Large intestine (tissue), 3 donors: ENCODE measurements at regions not wholly inside any gene's neighbourhood (a gene's known extent, or its start where the extent isn't known, plus 50 kb on each side); places are given as distances from the start of the nearest gene placed in this dataset.

Experiments used
- DNase-seq, 2 donors: peaks; one replicate each; pipeline versions ENCODE4 v3.0.0 to v3.0.0-alpha.2; 2013
- H3K27ac ChIP-seq: one replicate; pipeline ENCODE4 v1.5.1; 2013; ENCODE audit warnings: low read length
- H3K27me3 ChIP-seq: 2 replicates; pipeline ENCODE4 v1.6.1; 2013; ENCODE audit warnings: low read length; ENCODE audit not compliant: control insufficient read depth, insufficient read depth
- H3K36me3 ChIP-seq: 2 replicates; pipeline ENCODE4 v1.6.1; 2013; ENCODE audit warnings: low read length; ENCODE audit not compliant: control insufficient read depth, insufficient read depth
- H3K4me1 ChIP-seq: one replicate; pipeline ENCODE4 v1.6.1; 2013; ENCODE audit warnings: low read length; ENCODE audit not compliant: control insufficient read depth, insufficient read depth
- H3K4me3 ChIP-seq: one replicate; pipeline ENCODE4 v1.5.1; 2013; ENCODE audit warnings: low read length
- H3K9me3 ChIP-seq: one replicate; pipeline ENCODE4 v1.6.1; 2013; ENCODE audit warnings: mild to moderate bottlenecking, low read depth, low read length, moderate library complexity; ENCODE audit not compliant: control insufficient read depth
- WGBS: methylation state at CpG from one replicate; pipeline ENCODE4 v1.1.5; 2013; ENCODE audit warnings: low lambda C conversion rate; ENCODE audit not compliant: insufficient coverage; 5-methylcytosine and 5-hydroxymethylcytosine counted together

DNA sequence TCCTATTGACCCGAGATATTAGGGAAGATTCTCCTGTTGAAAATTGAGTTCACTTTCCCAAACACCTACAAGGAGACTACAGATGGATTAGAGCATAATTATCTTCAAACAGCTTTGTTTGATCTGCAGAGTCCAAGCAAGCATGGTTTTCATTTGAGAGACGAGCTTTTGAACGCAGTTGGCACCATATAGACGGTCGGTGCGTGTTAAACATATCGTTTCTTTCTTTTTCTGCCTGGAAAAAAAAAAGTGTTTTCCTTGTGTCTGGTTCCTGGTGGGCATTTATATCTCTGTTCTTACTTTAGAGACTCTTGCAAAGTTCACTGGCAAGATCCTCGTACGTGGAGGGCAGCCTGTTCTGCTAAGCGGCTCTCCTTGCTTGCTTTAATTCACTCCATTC is 248.9 kb downstream of the TMEM182 start:
- no peaks in the 10 kb centered on the region for H3K36me3 ChIP-seq
- H3K27me3 ChIP-seq = no peaks in the 10 kb centered on the region
- 89% methylated on average over 5 of the region's 10 CpGs for WGBS
- H3K4me3 ChIP-seq = no peak overlapping the region
- H3K27ac ChIP-seq = no peak overlapping the region
- H3K9me3 ChIP-seq = no peaks in the 10 kb centered on the region
- no peaks in the 10 kb centered on the region for H3K4me1 ChIP-seq
- no peak for DNase-seq

DNA sequence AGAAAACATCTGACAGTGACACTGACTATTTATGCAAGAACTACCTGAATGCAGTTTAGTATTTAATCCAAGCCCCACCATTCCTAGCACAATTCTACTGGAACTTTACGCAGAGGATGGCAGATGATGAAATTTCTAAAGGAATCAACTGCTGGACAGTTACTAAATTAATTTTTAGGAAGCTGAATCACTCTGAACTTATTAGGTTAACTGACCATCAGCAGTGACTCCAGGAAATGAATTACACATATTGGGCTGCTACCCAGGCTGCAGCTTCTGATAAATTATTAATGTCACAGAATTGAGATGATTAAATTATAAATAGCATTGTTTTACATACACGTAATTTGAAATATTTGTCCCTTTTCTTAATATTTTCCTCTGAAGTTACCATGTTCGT is 250.8 kb downstream of the TMEM182 start:
- WGBS = 92% methylated on average over 2 of the region's 3 CpGs

GRCh38 chr2:103025056-103025455 is 263.2 kb downstream of the TMEM182 start:
- H3K27me3 ChIP-seq = no peaks in the 10 kb centered on the region
- 91% methylated on average over 1 of the region's 1 CpG for WGBS
- no peaks in the 10 kb centered on the region for H3K36me3 ChIP-seq
- H3K9me3 ChIP-seq = no peaks in the 10 kb centered on the region
- no peak overlapping the region for H3K4me3 ChIP-seq
- no peaks in the 10 kb centered on the region for H3K4me1 ChIP-seq
- DNase-seq = no peak
- no peak overlapping the region for H3K27ac ChIP-seq

More for the DNA sequence above, 250.8 kb downstream of the TMEM182 start:
- no peaks in the 10 kb centered on the region for H3K9me3 ChIP-seq
- no peak overlapping the region for H3K4me3 ChIP-seq
- no peaks in the 10 kb centered on the region for H3K27me3 ChIP-seq
- no peaks in the 10 kb centered on the region for H3K36me3 ChIP-seq
- H3K4me1 ChIP-seq = no peaks in the 10 kb centered on the region
- H3K27ac ChIP-seq = no peak overlapping the region
- no peak for DNase-seq

GRCh38 chr2:103028181-103028580 is 266.4 kb downstream of the TMEM182 start:
- H3K4me3 ChIP-seq = no peak overlapping the region
- no peak overlapping the region for H3K27ac ChIP-seq
- no peaks in the 10 kb centered on the region for H3K36me3 ChIP-seq
- DNase-seq = no peak
- no peaks in the 10 kb centered on the region for H3K4me1 ChIP-seq
- no peaks in the 10 kb centered on the region for H3K27me3 ChIP-seq
- H3K9me3 ChIP-seq = no peaks in the 10 kb centered on the region
- 90% methylated on average over 2 of the region's 2 CpGs for WGBS
